ENCODE measurements at regions not wholly inside any gene's neighbourhood (a gene's known extent, or its start where the extent isn't known, plus 50 kb on each side); places are given as distances from the start of the nearest gene placed in this dataset.

DNA sequence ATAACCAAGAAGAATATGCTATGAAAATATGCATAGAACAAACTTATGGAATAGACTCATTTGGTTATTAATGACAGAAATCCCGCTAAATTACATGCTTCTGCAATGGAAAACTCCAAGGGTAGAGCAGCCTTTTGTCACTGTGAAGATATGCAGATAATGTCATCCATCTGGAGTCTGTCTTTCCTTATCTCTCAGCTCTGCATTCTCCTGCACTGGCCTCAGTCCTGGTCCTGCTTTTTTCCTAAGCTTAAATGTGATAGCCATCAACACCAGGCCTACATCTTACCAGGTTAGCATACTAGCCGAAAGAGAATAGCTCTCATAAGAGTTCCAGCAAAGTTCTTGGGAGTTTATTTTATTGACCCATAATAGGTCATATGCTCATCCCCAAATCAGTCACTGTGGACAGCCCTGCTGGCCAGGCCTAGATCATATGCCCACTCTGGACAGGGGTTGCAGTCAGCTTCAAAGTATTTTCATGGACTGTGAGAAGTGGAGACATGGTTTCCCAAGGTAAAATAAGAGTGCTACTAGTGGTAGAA is 86.5 kb upstream of the LEF1 start:
- dilution Hi-C loops (cut with MboI; ENCODE audit: extremely low pct_ligation_motif_present, low sequenced_read_pairs) (no loop called here), intact Hi-C loops (cut with micrococcal nuclease) (no loop called here)
- CTCF ChIA-PET = no interaction called here
- Histone ChIP-seq H3K4me1 (ENCODE audit: control insufficient read depth, extremely low read depth, insufficient read depth, low read length) (no peaks in the 10 kb centered on the region), H3K27me3 (ENCODE audit: control insufficient read depth in 2 of 2, insufficient read depth in 2 of 2, low read length in 2 of 2) (no peaks in the 10 kb centered on the region), H3K4me2 (ENCODE audit: insufficient read depth, low read length) (no peak overlapping the region), H4K20me1 (replicated peaks; ENCODE audit: control insufficient read depth, extremely low read depth, insufficient read depth, low read length) (no peaks in the 10 kb centered on the region), H3K27ac (ENCODE audit: insufficient read depth, low read depth, low read length) (no peak overlapping the region), H3K36me3 (ENCODE audit: control insufficient read depth in 2 of 2, extremely low read depth in 1 of 2, insufficient read depth in 2 of 2, low read length in 2 of 2) (no peaks in the 10 kb centered on the region), H2AFZ (ENCODE audit: low read depth, low read length) (no peak overlapping the region), H3K9me1 (replicated peaks; ENCODE audit: control insufficient read depth, extremely low read depth, insufficient read depth, low read length) (no peaks in the 10 kb centered on the region), H3K79me2 (ENCODE audit: control insufficient read depth, insufficient read depth, low read length) (no peaks in the 10 kb centered on the region), H3K9me3 (replicated peaks; ENCODE audit: control insufficient read depth, insufficient read depth, low read length) (no peaks in the 10 kb centered on the region), H3K4me3 (replicated peaks in 1 of 3; ENCODE audit: insufficient read depth in 1 of 3, low read depth in 1 of 3, low read length in 3 of 3) (no peak overlapping the region), H3K9ac (replicated peaks; ENCODE audit: extremely low read depth, insufficient read depth, low read length) (no peak overlapping the region)
- FAIRE-seq (no peak), DNase-seq (ENCODE audit: low read depth, low spot score) (no peak)
- TF ChIP-seq GATA2 (IDR thresholded peaks at IDR 0.05; ENCODE audit: insufficient read depth, insufficient read length, low read depth, low read length) (no peak), MYC (IDR thresholded peaks at IDR 0.05; ENCODE audit: low read depth, low read length) (no peak), CTCF (IDR thresholded peaks at IDR 0.05; ENCODE audit: extremely low read depth in 1 of 2, insufficient read depth in 1 of 2, low read depth in 1 of 2, low read length in 2 of 2) (no peak), EZH2 (IDR thresholded peaks at IDR 0.05; ENCODE audit: borderline replicate concordance, low read depth, low read length, severe bottlenecking) (no peak), POLR2A (IDR thresholded peaks at IDR 0.05; ENCODE audit: low read depth, low read length) (no peak), FOS (IDR thresholded peaks at IDR 0.05; ENCODE audit: borderline replicate concordance, insufficient read depth, low read length) (no peak), JUN (IDR thresholded peaks at IDR 0.05; ENCODE audit: borderline replicate concordance, insufficient read depth, insufficient read length, low read depth) (no peak), POLR2AphosphoS5 (IDR thresholded peaks at IDR 0.05; ENCODE audit: insufficient read depth, low read depth, low read length) (no peak)
- TF ChIP-seq, protein P1, sequence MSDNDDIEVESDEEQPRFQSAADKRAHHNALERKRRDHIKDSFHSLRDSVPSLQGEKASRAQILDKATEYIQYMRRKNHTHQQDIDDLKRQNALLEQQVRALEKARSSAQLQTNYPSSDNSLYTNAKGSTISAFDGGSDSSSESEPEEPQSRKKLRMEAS (IDR thresholded peaks at IDR 0.05; ENCODE audit: insufficient read depth, insufficient read length) = no peak
- POLR2A ChIA-PET = no interaction called here
- no TSS peak for BruUV-seq (replicated peaks)

Measured in endothelial cell of umbilical vein (primary cell).